ENCODE measurements at regions not wholly inside any gene's neighbourhood (a gene's known extent, or its start where the extent isn't known, plus 50 kb on each side); places are given as distances from the start of the nearest gene placed in this dataset.

DNA sequence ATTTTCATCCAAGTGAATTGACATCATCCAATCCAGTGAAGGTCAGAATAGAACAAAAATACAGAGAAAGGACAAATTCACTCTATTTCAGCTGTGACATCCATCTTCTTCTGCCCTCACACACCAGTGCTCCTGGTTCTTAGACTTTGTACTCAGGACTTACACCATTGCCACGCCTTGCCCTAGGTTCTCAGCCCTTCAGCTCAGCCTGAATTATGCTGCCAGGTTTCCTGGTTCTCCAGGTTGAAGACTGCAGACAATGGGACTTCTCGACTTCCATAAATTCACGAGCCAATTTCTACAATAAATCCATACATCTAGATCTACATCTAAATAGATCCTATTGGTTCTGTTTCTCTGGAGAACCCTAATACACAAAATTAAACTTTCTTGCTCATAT lies 181.2 kb upstream of the KCND2 start:
- no peak for FAIRE-seq
- no peak for DNase-seq (ENCODE audit: insufficient read length, low spot score)

DNA sequence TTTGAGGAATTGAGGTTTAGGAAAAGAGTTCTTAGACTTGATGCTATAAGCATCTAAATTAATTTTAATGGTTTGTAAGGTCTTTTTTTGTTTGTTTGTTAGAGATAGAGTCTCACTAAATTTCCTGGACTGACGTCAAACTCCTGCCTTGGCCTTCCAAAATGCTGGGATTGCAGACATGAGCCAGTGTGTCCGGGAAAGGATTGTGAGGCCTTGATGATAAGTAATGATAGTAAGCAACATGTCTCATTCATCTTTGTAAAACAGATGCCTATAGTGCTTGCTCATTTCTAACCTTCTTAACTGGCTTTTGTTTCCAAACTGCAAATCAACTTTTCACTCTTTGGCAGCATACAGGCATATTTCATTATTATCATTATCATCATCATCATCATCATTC lies 176.0 kb upstream of the KCND2 start:
- FAIRE-seq (no peak), DNase-seq (ENCODE audit: insufficient read length, low spot score) (no peak)

DNA sequence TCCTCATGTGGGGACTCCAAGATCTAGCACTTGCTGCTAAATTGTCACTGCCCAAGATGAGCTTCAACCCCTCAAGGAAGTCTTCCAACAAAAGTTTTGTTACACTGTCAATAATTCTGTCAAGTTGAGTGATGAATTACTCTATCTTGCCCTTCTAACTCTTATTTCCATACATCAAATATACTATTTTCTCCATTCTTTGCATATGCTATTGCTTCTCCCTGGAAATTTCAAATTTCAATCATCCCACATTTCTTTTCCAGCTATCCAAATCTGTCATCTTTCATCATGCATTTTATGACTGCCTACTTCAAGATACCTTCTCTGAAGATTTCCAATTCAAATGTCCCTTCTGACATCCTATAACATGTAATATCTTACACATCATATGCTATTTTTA lies 175.2 kb upstream of the KCND2 start:
- DNase-seq (ENCODE audit: insufficient read length, low spot score) (no peak), FAIRE-seq (no peak)

DNA sequence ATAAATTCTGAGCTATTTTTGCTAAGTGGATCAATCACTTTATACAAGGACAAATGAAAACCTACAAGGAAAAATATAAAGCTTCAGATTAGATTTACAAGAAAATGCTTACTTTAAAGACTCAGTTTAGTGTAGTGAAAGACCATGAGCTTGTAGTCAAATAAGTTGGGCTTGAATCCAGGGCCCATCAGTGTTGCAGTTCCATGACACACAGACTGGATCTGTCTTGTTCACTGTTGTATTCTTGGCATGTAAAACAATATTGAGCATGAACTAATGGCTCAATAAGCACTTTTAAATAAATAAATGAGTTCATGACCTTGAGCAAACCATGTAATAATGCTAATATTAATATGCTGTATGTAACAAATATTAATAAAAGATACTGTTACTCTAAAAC lies 164.6 kb upstream of the KCND2 start:
- FAIRE-seq (no peak), DNase-seq (ENCODE audit: insufficient read length, low spot score) (no peak)

DNA sequence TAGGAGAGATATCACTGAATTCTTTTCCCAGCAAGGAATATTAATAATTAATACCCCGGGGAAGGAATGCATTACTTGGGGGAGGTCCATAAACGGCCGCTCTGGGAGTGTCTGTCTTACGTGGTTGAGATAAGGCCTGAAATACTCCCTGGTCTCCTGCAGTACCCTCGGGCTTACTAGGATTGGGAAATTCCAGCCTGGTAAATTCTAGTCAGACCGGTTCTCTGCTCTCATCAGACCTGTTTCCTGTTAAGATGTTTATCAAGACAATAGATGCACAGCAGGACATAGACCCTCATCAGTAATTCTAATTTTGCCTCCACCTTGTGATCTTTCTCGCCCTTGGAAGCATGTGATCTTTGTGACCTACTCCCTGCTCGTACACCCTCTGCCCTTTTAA lies 162.8 kb upstream of the KCND2 start:
- DNase-seq (ENCODE audit: insufficient read length, low spot score): no peak

DNA sequence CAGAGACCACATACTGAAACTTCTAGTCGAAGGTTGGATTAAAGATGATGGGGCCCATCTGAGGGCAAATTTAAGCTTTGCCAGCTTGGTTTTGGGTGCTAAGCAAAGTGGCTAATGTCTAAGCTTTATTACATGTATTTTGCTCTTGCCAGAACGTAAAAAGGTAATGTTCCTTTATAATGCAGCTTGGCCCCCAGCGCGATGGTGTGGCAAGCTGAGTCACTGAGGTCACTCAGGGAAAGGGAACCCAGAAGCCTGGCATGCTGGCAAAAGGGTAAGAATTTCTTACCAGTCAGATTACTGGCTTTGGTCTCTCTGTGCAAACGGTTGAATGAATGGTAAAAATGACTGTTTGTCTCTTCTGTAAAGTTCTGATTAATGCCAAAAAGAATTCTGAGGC lies 158.3 kb upstream of the KCND2 start:
- FAIRE-seq (no peak), DNase-seq (ENCODE audit: insufficient read length, low spot score) (no peak)

More for the DNA sequence above, 162.8 kb upstream of the KCND2 start:
- no peak for FAIRE-seq

DNA sequence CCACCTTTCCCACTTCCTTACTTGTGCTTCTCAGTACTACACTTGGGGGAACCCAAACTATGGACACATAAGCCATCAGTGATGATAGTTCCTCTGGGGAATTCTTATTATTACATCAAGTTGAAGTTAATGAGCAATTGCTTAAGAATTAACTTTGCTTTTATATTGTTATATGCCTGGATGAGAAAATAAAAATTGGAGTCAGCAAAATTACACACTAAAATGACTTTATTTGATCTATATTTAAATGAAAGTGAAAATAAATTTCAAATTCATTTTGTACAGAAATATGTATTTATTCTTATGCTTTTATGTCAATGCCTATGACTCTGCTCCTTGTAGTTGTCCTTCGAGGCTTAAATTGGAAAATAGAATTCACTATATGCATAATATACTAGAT lies 149.4 kb upstream of the KCND2 start:
- DNase-seq (ENCODE audit: insufficient read length, low spot score) (no peak), FAIRE-seq (no peak)

DNA sequence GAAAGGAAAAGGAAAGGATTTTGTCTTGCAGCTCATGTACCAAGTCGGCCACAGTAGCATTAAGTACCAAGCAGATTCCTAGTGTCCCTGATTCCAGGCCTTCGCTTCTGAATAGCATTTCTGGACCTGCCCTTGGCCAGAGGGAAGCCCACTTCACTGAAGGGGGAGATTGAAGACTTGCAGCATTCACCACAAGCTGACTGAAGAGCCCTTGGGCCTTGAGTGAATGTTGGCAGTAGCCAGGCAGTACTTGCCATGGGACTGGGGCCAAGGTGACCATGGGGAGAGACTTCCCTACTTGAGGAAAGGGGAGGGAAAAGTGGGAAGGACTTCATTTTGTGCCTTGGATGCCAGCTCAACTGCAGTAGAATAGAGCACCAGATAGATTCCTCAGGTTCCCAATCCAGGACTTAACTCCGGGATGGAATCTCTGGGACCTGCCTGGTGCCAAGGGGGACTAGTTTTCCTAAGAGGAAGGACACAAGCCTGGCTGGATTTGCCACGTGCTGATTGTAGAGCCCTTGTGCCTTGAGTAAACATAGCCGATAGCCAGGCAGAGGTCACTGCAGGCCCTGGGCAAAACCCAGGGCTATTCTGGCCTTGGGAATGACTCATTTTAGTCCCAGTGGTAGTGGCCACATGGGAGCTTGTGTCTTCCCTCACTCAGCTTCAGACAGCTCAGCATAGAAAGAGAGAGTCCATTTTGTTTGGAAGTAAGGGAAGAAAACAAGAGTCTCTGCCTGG lies 141.7 kb upstream of the KCND2 start:
- no peak for FAIRE-seq
- DNase-seq (ENCODE audit: insufficient read length, low spot score): no peak

DNA sequence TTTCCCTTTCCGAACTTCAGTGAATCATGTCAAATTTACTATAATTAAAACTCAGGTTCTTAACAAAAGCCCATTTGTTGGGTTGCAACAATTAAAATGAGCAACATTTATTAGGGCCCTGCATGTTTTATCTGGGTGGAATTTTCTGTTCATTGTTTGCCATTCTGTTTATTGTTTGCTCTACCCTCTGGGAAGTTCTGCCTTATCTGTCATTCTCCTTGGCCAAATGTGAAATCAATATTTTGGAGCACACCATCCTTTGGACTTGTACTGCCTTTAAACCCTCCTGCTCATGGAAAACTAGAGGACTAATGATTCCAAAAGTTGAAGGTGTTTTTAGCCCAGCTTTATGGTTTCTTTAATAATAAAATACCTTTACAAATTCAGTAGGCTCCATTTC lies 134.5 kb upstream of the KCND2 start:
- FAIRE-seq (no peak), DNase-seq (ENCODE audit: insufficient read length, low spot score) (no peak)

DNA sequence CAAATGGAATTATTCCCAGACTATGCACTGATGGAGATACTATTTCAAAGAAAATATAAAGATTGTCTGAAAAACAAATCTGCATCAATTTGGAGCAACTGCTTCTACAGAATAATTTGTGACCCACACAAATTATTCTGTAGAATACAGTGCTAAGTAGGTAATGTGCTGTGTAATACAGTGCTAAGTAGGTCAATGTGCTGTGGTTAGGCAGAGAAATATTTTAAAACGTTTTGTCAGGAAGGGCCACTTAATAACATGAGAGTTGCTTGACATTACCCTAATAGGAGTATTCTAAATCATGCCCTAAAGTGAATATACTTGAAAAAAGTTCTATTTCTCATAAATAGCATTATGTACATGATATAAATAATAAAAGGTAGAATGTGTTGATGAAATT lies 116.5 kb upstream of the KCND2 start:
- no peak for DNase-seq (ENCODE audit: insufficient read length, low spot score)
- no peak for FAIRE-seq

DNA sequence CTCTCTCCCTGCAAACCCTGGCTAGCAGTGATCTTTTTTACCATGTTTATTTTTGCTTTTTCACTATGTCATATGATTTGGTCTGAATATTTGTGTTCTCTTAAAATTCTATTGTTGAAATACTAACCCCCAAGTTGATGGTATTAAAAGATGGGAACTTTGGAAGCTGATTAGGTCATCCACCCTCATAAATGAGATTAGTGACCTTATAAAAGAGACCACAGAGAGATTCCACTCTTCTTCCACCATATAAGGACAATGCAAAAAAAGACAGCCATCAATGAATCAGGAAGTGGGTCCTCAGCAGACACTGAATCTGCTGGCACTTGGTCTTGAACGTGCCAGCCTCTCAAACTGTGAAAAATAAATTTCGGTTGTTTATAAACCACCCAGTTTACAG lies 112.8 kb upstream of the KCND2 start:
- no peak for FAIRE-seq
- DNase-seq (ENCODE audit: insufficient read length, low spot score): no peak

DNA sequence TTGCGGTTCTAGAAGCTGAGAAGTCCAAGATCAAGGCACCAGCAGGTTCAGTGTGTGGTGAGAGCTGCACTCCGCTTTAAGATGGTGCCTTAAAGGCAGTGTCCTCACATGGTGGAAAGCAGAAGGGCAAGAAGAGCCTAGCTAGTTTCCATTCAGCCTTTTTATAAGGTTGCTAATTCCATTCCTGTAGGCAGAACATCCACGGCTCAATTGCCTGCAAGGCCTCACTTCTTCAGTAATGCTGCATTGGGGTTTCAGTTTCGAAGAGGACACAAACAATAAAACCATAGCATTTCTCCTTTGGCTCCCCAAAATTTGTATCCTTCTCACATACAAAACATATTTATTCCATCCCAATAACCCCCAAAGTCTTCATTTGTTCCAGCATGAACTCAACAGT lies 109.5 kb upstream of the KCND2 start:
- FAIRE-seq (no peak), DNase-seq (ENCODE audit: insufficient read length, low spot score) (no peak)

DNA sequence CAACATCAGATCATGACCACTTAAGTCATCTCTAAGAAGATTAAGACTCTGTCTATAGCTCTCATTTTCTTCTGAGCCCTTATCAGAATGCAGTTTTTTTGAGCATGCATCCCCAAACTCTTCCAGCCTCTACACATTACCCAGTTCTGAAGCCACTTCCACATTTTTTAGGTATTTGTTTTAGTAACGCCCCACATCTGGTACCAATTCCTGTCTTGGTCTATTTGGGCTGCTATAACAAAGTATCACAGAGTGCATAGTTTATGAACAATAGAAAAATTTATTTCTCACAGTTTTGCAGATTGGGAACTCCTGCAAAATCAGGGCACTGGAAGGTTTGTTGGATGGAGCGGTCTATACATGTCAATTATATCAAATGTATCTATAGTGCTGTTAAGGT lies 107.7 kb upstream of the KCND2 start:
- FAIRE-seq (no peak), DNase-seq (ENCODE audit: insufficient read length, low spot score) (no peak)

DNA sequence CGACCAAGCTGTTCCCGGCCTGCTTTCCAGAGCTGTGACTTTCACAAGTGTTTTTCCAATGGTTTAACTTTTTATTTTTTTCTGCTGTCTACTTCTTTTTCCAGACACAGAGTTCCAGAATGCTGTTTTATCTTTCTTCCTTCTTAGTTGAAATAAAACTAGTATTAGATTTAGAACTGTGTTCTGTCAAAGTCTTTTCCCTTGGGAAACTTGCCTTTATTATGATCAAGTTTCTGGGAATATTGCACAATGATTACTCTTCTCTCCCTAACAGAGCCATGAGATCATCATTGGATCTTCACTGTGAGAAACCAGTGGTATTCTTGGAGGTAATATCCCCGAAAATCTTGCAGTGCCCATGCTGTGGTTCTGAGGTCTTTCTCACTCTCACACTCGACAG lies 104.9 kb upstream of the KCND2 start:
- FAIRE-seq: no peak
- DNase-seq (ENCODE audit: insufficient read length, low spot score): no peak

DNA sequence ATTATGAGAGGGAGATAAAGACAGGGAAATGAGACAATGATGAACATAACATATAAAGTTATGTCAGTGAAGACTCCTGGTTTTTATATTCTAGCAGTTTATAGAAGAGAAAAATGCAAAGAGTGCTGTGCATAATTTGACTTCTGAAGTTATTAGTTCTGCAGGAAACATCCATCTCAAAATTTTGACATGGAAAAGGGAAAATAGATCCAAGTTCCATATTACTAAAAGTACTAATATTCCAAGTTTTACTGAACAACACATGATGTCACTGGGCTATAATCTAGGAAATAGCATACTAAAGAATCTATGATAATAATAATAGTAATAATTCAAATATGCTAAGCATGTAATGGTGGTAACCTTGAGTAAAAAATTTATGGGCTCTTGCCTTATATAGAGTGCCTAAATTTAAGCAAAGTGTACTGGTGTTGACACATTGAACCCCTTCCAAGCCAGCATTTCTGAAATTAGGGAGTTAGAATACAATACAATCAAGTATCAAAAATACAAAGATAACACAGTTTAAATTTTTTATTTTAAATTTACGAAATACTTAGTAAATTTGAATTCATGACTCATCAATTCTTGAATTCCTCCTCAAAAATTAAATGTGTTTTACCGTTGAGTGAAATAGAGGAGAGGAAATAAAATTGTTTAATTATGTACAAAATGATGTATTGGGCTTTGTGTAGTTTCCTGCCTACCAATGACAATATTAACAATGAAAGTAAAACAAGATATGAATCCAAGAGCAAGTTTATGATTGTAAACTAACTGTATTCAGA lies 102.8 kb upstream of the KCND2 start:
- no peak for DNase-seq (ENCODE audit: insufficient read length, low spot score)
- FAIRE-seq: no peak

DNA sequence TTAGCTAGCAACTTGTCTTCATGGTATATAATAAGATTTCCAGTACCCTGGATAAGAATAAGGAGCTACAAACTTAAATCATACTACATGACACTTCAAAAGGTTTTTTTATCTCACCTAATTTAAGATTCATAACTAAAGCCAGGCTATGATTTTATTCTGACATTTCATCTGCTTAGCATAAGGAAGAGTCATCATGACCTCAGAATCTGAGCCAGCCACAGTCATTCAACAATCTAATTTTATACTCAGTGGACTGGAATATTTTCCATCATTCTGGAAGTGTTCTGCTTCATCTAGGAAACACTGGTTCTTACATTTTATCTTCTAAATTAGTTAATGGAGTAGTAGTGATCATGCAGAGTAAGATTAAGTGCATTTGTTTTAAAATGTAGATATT lies 102.1 kb upstream of the KCND2 start:
- DNase-seq (ENCODE audit: insufficient read length, low spot score) (no peak), FAIRE-seq (no peak)

DNA sequence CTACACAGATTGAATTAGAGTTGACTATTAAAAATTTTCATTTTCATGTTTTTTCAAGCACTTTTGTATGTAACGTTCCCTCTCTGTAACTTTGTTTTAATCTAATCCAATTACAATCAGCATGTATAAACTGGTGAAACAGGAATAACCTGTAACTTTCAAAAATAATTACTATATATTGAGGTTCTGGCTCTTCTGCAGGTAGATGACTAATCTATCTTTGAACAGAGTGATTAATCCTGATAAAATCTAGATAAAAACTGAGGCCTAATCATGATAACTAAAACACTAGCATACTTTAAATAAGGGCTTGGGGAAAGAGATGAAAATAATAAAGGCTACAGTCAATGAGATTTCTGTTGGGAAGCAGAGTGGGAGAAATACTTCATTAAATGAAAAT lies 101.6 kb upstream of the KCND2 start:
- FAIRE-seq: no peak
- no peak for DNase-seq (ENCODE audit: insufficient read length, low spot score)

DNA sequence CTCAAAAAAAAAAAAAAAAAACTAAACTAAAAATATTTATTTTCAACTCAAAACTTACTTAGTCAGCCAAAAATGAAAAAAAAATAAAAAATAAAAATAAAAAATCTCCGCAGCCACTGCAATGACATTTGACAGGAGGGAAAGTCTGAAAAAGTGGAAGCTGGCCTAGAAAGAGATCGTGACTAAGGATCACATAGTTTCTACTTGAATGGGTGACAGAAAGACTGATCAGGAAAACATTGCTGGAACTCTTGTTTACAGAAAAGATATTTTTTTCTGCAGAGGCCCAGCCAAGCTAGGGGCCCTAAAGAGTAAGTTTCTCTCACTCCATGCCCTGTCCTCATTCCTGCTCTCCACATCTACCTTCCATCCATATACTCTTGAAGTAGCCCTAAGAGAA lies 92.8 kb upstream of the KCND2 start:
- DNase-seq (ENCODE audit: insufficient read length, low spot score): no peak
- no peak for FAIRE-seq

DNA sequence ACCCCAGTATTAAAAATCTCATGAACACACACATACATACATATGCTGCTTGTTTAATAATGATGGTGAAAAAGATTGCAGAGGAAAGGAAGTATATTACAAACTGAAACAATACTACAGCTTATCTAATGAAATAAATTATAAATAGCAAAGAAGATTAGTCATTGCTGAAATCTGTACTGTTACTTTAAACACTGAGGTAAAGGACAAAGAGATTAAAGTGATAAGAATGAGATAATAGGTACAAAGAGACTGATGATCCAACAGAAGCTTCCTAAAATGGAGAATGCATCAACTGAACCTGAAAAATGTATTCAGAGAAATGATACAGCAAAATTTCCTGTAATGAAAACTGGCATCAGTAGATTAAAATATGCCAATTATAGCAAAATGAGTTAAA lies 91.5 kb upstream of the KCND2 start:
- no peak for FAIRE-seq
- no peak for DNase-seq (ENCODE audit: insufficient read length, low spot score)

DNA sequence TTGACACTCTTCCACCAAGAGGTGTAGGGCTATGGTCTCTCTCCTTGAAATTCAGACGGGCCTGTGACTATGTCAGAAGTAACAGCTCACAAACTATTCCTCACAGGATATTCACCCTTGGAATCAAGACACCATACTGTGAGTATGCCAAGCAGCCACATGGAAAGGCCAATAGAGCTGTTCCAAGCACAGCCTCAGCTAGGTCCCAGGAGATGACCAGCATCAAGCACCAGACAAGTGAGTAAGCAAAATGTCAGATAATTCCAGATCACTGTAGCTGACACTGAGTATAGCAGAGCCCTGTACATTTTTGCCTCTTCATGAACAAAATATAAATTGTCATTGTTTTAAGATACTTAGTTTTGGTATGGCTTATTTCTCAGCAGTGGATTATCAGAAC lies 88.1 kb upstream of the KCND2 start:
- no peak for DNase-seq (ENCODE audit: insufficient read length, low spot score)
- FAIRE-seq: no peak

DNA sequence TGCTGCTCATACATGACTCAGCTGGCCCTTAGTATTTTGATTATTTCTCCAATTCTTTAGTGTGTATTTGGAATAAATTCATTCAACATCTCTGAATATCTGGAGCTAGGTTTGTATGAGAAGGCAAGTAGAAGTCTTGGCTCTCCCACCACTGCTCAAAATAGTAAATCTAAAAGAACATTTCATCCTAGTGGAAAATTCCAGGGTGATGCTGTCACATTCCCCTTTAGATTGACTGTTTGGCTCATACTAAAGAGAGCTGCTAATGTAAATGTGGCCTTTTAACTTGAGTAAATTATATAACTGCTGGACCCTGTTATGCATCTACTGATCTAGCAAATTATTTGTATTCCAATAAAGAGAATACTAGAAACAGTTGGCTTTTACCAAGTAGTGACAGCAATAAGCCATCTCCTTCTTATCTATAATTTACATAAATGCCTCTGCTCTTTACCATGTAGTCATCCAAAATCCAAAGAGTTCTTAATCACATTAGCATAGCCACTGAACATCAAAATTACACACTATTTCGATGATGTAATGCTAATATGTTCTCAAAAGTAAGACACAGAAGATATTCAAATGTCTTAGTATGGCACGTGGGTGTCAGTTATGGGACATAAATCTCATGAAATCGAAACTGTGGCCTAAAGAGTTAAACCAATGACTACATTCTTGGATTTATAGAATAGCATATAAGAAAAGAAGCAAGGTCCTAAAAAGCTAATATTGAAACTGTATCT lies 86.9 kb upstream of the KCND2 start:
- no peak for FAIRE-seq
- DNase-seq (ENCODE audit: insufficient read length, low spot score): no peak

DNA sequence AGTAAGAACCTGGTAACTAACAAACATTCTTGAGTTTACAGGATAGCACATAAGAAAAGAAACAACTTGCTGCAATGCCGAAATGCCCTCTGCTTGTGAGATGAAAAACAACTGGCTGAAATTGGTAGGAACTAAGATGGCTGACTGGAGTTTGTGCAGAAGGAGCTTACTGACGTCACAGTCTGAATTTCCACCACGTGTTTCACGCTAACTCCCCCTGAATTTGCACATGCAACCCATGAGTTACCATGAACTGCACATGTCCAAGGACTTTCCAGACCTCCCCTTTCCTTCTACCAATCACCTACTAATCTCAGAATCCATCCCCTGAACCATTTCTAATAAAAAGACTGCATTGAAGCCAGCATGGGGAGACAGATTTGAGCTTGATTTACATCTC lies 86.3 kb upstream of the KCND2 start:
- no peak for DNase-seq (ENCODE audit: insufficient read length, low spot score)
- FAIRE-seq: no peak

All from HTR-8/SVneo (cell line).